ENCODE measurements at regions not wholly inside any gene's neighbourhood (a gene's known extent, or its start where the extent isn't known, plus 50 kb on each side); places are given as distances from the start of the nearest gene placed in this dataset.
"Not testable (repeated sequence)": the region's sequence is repeated elsewhere in the genome, so short reads cannot be mapped to it uniquely, and the experiment has no call there.

- no peak for DNase-seq
These were observed 473.0 kb downstream of the NTRK2 start for GRCh38 chr9:85142496-85142911.

DNA sequence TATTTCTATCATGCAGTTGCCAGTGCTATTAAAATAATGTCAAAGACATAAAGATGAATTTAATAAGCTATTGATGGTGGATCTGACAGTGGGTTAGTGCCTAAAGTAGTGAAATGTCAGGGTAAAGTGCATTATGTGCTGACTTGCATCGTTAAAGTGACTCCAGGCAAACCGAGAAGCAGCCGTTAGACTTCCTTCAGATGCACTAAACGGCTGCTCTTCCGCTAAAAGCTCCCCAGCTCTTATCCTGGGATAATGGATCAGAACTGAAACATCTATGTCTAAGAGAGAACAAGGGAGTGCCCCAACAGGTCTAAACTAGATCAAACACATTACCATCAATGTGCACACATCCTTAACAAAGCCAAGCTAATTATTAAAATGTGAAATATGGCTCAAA, 468.2 kb downstream of the NTRK2 start:
- no peak for DNase-seq

DNA sequence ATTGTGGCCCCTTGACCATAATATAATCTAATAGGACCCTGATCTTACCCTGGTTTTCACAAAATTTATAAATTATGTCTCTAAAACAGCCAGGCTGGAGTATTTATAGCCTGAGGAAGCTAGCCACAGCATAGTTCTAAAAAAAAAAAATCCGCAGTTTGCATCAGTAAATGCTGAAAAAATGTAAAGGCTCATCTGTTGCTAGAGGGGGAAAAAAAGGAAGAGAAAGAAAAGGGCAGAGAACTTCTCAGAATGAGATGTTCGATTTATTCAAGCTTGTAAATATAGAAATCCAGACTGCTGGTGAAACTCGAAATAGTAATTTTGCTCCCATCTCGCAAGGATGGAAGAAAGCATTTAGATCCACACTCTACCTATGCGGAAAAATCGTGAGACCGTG, 467.5 kb downstream of the NTRK2 start:
- DNase-seq, result no peak

- DNase-seq, result no peak
These were observed 467.0 kb downstream of the NTRK2 start for GRCh38 chr9:85136507-85136906.

DNA sequence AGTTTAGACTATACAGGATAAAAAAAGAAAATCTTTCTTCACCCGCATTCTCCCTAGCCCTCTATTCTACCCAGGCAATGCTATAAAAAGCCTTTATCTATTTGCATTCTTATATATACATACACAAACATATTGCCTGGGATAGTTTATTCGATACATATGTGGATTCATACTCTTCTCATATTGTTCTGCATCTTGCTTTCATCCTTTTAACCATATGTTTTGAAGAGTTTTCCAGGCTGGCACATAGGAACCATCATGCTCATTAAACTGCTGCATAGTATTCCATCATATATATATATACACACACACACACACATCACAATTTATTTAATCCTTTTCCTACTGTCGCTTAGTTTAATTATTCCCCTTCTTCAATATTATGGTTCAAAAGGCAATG, 461.2 kb downstream of the NTRK2 start:
- no peak for DNase-seq

GRCh38 chr9:85130260-85130659, 460.7 kb downstream of the NTRK2 start:
- DNase-seq, result no peak

DNA sequence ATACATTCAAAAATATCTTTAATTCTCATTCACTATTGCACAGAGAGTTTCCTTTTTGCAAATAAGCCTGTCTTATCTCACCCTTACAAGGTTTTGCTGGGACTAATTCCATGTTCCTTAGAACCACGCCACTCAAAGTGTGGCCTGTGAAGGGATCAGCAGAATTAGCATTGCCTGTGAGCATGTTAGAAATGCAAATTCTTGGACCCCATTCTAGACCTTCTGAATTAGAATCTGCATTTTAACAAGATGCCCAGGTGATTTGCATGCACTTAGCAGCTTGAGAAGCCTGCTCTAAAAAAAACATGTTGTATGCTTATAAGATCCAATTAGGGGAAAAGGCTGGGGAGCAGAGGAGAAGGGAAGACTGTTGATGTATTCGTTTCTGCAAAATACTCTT, 460.0 kb downstream of the NTRK2 start:
- no peak for DNase-seq

- DNase-seq, result no peak
These were observed 449.6 kb downstream of the NTRK2 start for GRCh38 chr9:85118990-85119755.

GRCh38 chr9:85117831-85118230, 448.3 kb downstream of the NTRK2 start:
- no peak for DNase-seq

DNA sequence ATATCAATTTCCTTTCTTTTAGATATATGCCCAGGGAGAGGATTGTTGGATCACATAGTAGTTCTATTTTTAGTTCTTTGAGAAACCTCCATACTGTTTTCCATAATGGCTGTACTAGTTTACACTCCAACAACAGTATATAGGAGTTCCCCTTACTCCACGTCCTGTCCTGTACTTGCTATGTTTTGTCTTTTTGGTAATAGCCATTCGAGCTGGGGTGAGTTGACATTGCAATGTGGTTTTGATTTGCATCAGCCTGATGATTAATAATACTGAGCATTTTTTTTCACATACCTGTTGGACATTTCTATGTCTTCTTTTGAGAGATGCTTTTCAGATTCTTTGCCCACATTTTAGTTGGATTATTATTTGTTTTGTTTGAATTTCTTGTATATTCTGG, 445.9 kb downstream of the NTRK2 start:
- DNase-seq, result no peak

GRCh38 chr9:85114799-85115198, 445.3 kb downstream of the NTRK2 start:
- DNase-seq, result no peak

GRCh38 chr9:85112933-85113418, 443.4 kb downstream of the NTRK2 start:
- no peak for DNase-seq

- no peak for DNase-seq
These were observed 442.9 kb downstream of the NTRK2 start for GRCh38 chr9:85112391-85112790.

DNA sequence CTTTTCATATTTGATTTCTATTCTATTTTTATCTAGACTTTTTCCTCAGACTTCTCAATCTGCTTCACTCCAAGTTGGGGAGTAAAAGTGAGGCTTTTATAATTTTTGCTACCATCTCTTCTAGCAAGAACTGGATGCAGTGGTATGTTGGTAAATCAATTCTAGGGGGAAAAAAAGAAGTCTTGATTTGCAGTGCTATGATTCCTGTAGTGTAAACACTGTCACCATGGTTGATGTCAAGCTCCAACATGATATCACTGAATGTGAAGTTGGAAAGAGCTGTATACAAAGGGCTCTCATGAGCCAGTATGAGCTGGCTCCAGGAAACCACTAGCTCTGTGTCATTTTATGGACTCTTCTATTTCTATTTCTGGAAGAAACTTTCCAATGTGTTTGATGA, 439.2 kb downstream of the NTRK2 start:
- DNase-seq, result no peak

- DNase-seq, result no peak
These were observed 438.7 kb downstream of the NTRK2 start for GRCh38 chr9:85108229-85108628.

DNA sequence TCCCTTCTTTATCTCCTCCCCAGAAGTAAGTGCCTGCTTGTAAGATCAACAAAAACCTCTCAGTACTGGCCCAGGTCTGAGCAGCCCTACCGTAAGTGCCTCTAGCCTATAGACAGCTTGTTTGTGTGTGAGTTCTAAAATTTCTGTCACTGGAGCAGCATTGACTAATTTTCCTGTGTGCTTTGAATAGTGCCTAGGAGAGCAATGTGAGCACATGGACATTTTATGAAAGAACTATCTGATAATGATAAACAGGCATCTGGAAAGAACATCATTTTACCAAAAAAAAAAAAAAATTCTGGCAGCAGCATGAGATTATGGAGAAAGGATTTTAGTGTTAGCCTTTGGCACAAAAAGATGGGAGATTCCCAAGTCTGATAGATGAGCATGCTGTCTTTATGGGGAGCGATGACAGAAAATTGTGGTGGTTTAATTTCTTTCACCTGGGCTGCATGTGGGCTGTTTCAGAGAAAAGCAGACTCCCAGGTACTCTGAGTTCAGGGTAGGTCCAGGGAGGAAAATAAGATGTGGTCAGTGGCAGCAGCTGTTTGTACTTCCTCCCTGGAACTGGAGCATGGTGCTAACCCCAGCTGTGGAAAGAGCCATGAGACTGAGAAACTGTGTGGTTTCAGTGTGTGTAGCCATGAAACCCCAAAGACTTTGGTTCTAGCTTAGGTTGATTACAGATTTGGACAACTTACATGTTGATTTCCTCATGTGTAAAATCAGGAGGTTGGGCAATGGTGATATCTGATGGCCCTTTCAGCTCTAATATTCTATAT, 419.9 kb downstream of the NTRK2 start:
- no peak for DNase-seq

DNA sequence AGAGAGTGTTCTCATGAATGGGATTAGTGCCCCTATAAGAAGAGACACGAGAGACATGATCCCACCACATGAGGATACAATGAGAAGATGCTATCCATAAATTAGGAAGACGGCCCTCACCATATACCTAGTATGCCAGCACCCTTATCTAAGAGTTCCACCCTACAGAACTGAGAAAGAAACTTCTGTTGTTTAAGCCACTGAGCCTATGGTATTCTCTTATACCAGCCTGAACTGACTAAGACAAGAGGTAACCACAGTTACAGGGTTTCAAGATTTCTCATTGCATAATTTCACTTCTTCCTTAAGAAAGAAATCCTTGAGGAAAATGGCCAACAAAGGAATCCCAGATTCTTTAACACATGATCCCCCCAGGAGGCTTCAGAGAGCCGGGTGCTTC, 412.4 kb downstream of the NTRK2 start:
- DNase-seq, result no peak

- DNase-seq, result no peak
These were observed 409.8 kb downstream of the NTRK2 start for GRCh38 chr9:85079349-85079748.

DNA sequence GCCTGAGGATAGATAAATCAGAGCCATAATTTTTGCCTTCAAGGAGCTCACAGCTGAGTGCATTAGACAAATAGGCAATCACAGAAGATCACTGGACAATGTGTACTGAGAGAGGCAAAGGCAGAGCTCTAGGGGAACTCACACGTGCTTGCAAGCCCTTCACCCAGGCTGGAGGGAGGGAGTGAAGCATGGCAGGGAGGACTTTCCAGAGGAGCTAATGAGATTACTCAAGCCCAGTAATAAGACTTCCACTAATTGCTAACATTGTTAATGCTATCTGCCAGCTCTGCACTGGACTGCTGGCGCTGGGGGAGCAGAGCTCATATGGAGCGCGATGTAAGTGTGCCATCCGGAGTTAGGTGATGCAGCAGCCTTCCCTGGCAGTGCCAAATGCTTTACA, 408.4 kb downstream of the NTRK2 start:
- DNase-seq, result no peak

DNA sequence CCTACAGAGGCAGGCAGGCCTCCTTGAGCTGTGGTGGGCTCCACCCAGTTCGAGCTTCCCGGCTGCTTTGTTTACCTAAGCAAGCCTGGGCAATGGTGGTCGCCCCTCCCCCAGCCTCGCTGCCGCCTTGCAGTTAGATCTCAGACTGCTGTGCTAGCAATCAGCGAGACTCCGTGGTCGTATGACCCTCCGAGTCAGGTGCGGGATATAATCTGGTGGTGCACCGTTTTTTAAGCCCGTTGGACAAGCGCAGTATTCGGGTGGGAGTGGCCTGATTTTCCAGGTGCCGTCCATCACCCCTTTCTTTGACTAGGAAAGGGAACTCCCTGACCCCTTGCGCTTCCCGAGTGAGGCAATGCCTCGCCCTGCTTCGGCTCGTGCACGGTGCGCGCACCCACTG, 407.6 kb downstream of the NTRK2 start:
- not testable (repeated sequence) for DNase-seq

All from CD4-positive, alpha-beta T cell treated with Interleukin-12 subunit alpha and Interleukin-12 subunit beta, for 1 hour (primary cell).